GM12865 (cell line): ENCODE measurements at regions not wholly inside any gene's neighbourhood (a gene's known extent, or its start where the extent isn't known, plus 50 kb on each side); places are given as distances from the start of the nearest gene placed in this dataset.

ENCODE experiments used
- DNase-seq: peaks from one replicate; pipeline ENCODE4 v3.0.0; 2010; ENCODE audit warnings: low read depth
- H3K4me3 ChIP-seq: 2 replicates; pipeline ENCODE4 v1.5.1; 2011; ENCODE audit warnings: mild to moderate bottlenecking, low read depth, low read length, control low read depth
- CTCF ChIP-seq: IDR thresholded peaks from 2 replicates; pipeline ENCODE4 v1.5.1; 2011; ENCODE audit warnings: low read length, control low read depth, low read depth, inconsistent platforms; ENCODE audit not compliant: insufficient read depth; ENCODE audit errors: missing control alignments

GRCh38 chrX:39672405-39672804 lies 425.4 kb downstream of the BCOR start:
- no peak overlapping the region for H3K4me3 ChIP-seq
- no peak for DNase-seq
- no peak for TF ChIP-seq CTCF

- no peak for TF ChIP-seq CTCF
- no peak overlapping the region for H3K4me3 ChIP-seq
- DNase-seq: no peak
Measured at GRCh38 chrX:39674490-39675161, 423.1 kb downstream of the BCOR start.

GRCh38 chrX:39675162-39675553 lies 422.6 kb downstream of the BCOR start:
- no peak for TF ChIP-seq CTCF
- DNase-seq: no peak

GRCh38 chrX:39675619-39676018 lies 422.1 kb downstream of the BCOR start:
- no peak overlapping the region for H3K4me3 ChIP-seq
- no peak for DNase-seq
- no peak for TF ChIP-seq CTCF

More at GRCh38 chrX:39675162-39675553, 422.6 kb downstream of the BCOR start:
- H3K4me3 ChIP-seq: no peak overlapping the region

GRCh38 chrX:39676434-39676833 lies 421.3 kb downstream of the BCOR start:
- no peak overlapping the region for H3K4me3 ChIP-seq
- DNase-seq: no peak
- TF ChIP-seq CTCF: no peak

GRCh38 chrX:39677585-39677977 lies 420.2 kb downstream of the BCOR start:
- DNase-seq: no peak
- H3K4me3 ChIP-seq: no peak overlapping the region
- no peak for TF ChIP-seq CTCF
